CD4-positive, alpha-beta T cell (primary cell): ENCODE measurements at regions not wholly inside any gene's neighbourhood (a gene's known extent, or its start where the extent isn't known, plus 50 kb on each side); places are given as distances from the start of the nearest gene placed in this dataset.

Experiments used
- ATAC-seq: fragments of 200-7000 bp; cut with Tn5 transposase; one replicate; pipeline ENCODE4 v1.10.0; 2022; ENCODE audit warnings: mild to moderate bottlenecking; ENCODE audit not compliant: poor library complexity
- CTCF ChIA-PET: fragments of 350-600 bp; sonication (Branson Sonifier 250); formaldehyde crosslinking; loops from one replicate; lab custom pipeline; 2021; ENCODE audit warnings: antibody characterized with exemption, inconsistent platforms; lab: Charles Lee
- POLR2A ChIA-PET: fragments of 350-600 bp; sonication (Branson Sonifier 250); formaldehyde crosslinking; loops from one replicate; lab custom pipeline; 2021; ENCODE audit warnings: antibody characterized with exemption, inconsistent platforms; lab: Charles Lee
- DNase-seq, 14 experiments: peaks; one replicate each; pipeline ENCODE4 v3.0.0-alpha.2; 2013 to 2020; ENCODE audit warnings: mixed read lengths in 2 of 14
- H3K27ac ChIP-seq, 2 donors: one replicate each; pipeline versions ENCODE4 v1.5.1 to v1.7.0; 2013; ENCODE audit warnings: low read length in 2 of 2, low read depth in 1 of 2, mild to moderate bottlenecking in 1 of 2
- H3K27me3 ChIP-seq, 2 experiments: 1 replicate in 1 of 2; 2 replicates in 1 of 2; pipeline versions ENCODE4 v1.6.1 to v1.7.0; 2013; ENCODE audit warnings: low read length in 2 of 2, control low read depth in 1 of 2, mild to moderate bottlenecking in 1 of 2, moderate library complexity in 1 of 2; ENCODE audit not compliant: insufficient read depth in 2 of 2, control insufficient read depth in 1 of 2
- H3K36me3 ChIP-seq: one replicate; pipeline ENCODE4 v1.6.1; 2013; ENCODE audit warnings: low read length, control low read depth; ENCODE audit not compliant: insufficient read depth
- H3K4me1 ChIP-seq: one replicate; pipeline ENCODE4 v1.6.1; 2013; ENCODE audit warnings: low read length, control low read depth; ENCODE audit not compliant: insufficient read depth
- H3K4me3 ChIP-seq: one replicate; pipeline ENCODE4 v1.5.1; 2013; ENCODE audit warnings: mild to moderate bottlenecking, low read length, moderate library complexity
- H3K9me3 ChIP-seq, 2 experiments: 1 replicate in 1 of 2; 2 replicates in 1 of 2; pipeline versions ENCODE4 v1.6.1 to v1.7.0; 2013; ENCODE audit warnings: low read length in 2 of 2, mild to moderate bottlenecking in 2 of 2, control low read depth in 1 of 2, moderate library complexity in 1 of 2; ENCODE audit not compliant: control insufficient read depth in 1 of 2, insufficient read depth in 1 of 2
- H3K27ac Mint-ChIP-seq: one replicate; pipeline ENCODE4 v1.8.0; 2020; ENCODE audit warnings: mixed read lengths
- H3K27me3 Mint-ChIP-seq: one replicate; pipeline ENCODE4 v1.8.0; 2021; ENCODE audit warnings: mixed read lengths
- H3K36me3 Mint-ChIP-seq: one replicate; pipeline ENCODE4 v1.8.0; 2021; ENCODE audit warnings: low read depth, mixed read lengths
- H3K4me1 Mint-ChIP-seq: one replicate; pipeline ENCODE4 v1.8.0; 2021; ENCODE audit warnings: low read depth, mixed read lengths
- H3K4me3 Mint-ChIP-seq: one replicate; pipeline ENCODE4 v1.8.0; 2020; ENCODE audit warnings: mild to moderate bottlenecking, mixed read lengths
- H3K9me3 Mint-ChIP-seq: one replicate; pipeline ENCODE4 v1.8.0; 2020; ENCODE audit warnings: mixed read lengths
- intact Hi-C, 2 experiments: fragments of 100-400 bp; cut with DNase I in 1 of 2; cut with micrococcal nuclease in 1 of 2; formaldehyde crosslinking; loops; one replicate each; pipeline versions ENCODE4 v1.15.1 to v1.9.0; 2023 to 2025; cut with DNase I, micrococcal nuclease
- TF ChIP-seq, protein P1 (sequence below): fragments of 200-600 bp; IDR thresholded peaks from one replicate; pipeline ENCODE4 v1.8.0; 2022; ENCODE audit warnings: antibody characterized with exemption, mild to moderate bottlenecking

DNA sequence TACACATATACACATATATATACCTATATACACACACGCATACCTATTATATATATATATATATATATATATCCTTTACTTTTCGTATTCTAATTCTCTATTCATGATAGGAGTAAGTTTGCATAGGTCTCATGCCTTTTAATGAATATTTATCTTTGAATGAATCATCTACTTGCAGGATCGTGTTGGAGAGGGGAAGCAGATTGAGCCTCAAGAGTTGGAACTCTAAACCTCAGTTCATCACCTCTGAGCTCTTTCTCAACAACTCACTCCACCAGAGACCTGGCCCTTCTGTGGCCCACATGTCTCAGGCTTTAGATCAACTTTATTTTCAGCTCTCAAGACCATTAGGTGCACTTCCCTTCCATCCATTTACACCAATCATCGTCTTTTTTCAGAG lies 490.4 kb upstream of the ID2 start:
- H3K27ac Mint-ChIP-seq: no peak overlapping the region
- CTCF ChIA-PET: no interaction called here
- H3K27me3 ChIP-seq: no peaks in the 10 kb centered on the region
- intact Hi-C loops: no loop called here
- no peaks in the 10 kb centered on the region for H3K36me3 ChIP-seq
- POLR2A ChIA-PET: no interaction called here
- TF ChIP-seq, protein P1, sequence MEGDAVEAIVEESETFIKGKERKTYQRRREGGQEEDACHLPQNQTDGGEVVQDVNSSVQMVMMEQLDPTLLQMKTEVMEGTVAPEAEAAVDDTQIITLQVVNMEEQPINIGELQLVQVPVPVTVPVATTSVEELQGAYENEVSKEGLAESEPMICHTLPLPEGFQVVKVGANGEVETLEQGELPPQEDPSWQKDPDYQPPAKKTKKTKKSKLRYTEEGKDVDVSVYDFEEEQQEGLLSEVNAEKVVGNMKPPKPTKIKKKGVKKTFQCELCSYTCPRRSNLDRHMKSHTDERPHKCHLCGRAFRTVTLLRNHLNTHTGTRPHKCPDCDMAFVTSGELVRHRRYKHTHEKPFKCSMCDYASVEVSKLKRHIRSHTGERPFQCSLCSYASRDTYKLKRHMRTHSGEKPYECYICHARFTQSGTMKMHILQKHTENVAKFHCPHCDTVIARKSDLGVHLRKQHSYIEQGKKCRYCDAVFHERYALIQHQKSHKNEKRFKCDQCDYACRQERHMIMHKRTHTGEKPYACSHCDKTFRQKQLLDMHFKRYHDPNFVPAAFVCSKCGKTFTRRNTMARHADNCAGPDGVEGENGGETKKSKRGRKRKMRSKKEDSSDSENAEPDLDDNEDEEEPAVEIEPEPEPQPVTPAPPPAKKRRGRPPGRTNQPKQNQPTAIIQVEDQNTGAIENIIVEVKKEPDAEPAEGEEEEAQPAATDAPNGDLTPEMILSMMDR: no peak
- peaks cover 0 to 3% of the 10 kb centered on the region in 2 experiments for H3K9me3 ChIP-seq
- H3K27me3 Mint-ChIP-seq: no peaks in the 10 kb centered on the region
- no peaks in the 10 kb centered on the region for H3K9me3 Mint-ChIP-seq
- no peak overlapping the region for H3K27ac ChIP-seq
- H3K4me3 ChIP-seq: no peak overlapping the region
- ATAC-seq (no peak), DNase-seq (no peak)
- H3K36me3 Mint-ChIP-seq: no peaks in the 10 kb centered on the region
- no peaks in the 10 kb centered on the region for H3K4me1 ChIP-seq
- no peak overlapping the region for H3K4me3 Mint-ChIP-seq
- H3K4me1 Mint-ChIP-seq: no peaks in the 10 kb centered on the region

GRCh38 chr2:8193146-8193545 lies 488.7 kb upstream of the ID2 start:
- H3K4me3 ChIP-seq: no peak overlapping the region
- H3K27me3 ChIP-seq: no peaks in the 10 kb centered on the region
- DNase-seq: no peak
- peaks cover 0 to 3% of the 10 kb centered on the region in 2 experiments for H3K9me3 ChIP-seq
- Mint-ChIP-seq H3K4me3 (no peak overlapping the region), H3K4me1 (no peaks in the 10 kb centered on the region), H3K27ac (no peak overlapping the region), H3K36me3 (no peaks in the 10 kb centered on the region), H3K9me3 (no peaks in the 10 kb centered on the region), H3K27me3 (no peaks in the 10 kb centered on the region)
- H3K36me3 ChIP-seq: no peaks in the 10 kb centered on the region
- ATAC-seq: no peak
- intact Hi-C loops: no loop called here
- TF ChIP-seq, protein P1: no peak
- POLR2A ChIA-PET: no interaction called here
- no peaks in the 10 kb centered on the region for H3K4me1 ChIP-seq
- H3K27ac ChIP-seq: no peak overlapping the region
- CTCF ChIA-PET: no interaction called here

- Mint-ChIP-seq H3K4me3 (no peak overlapping the region), H3K36me3 (no peaks in the 10 kb centered on the region), H3K27ac (no peak overlapping the region), H3K27me3 (no peaks in the 10 kb centered on the region), H3K9me3 (no peaks in the 10 kb centered on the region), H3K4me1 (no peaks in the 10 kb centered on the region)
- DNase-seq: no peak
- TF ChIP-seq, protein P1: no peak
- Histone ChIP-seq H3K27ac (no peak overlapping the region), H3K9me3 (peaks cover 0 to 3% of the 10 kb centered on the region in 2 experiments), H3K27me3 (no peaks in the 10 kb centered on the region), H3K4me1 (no peaks in the 10 kb centered on the region), H3K4me3 (no peak overlapping the region), H3K36me3 (no peaks in the 10 kb centered on the region)
- intact Hi-C loops: no loop called here
- ATAC-seq: no peak
- ChIA-PET CTCF (no interaction called here), POLR2A (no interaction called here)
Measured at GRCh38 chr2:8193686-8194615, 487.9 kb upstream of the ID2 start.
